ENCODE measurements at regions not wholly inside any gene's neighbourhood (a gene's known extent, or its start where the extent isn't known, plus 50 kb on each side); places are given as distances from the start of the nearest gene placed in this dataset.

GRCh38 chr2:47315475-47315874 is 53.6 kb upstream of the EPCAM start:
- DNase-seq (ENCODE audit: low read depth in 2 of 3, low spot score in 2 of 3), result no peak

- DNase-seq (ENCODE audit: low read depth in 2 of 3, low spot score in 2 of 3), result no peak
Measured at GRCh38 chr2:47313728-47314127, 55.4 kb upstream of the EPCAM start.

- DNase-seq (ENCODE audit: low read depth in 2 of 3, low spot score in 2 of 3), result no peak
Measured at GRCh38 chr2:47313141-47313691, 55.9 kb upstream of the EPCAM start.

- no peak for DNase-seq (ENCODE audit: low read depth in 2 of 3, low spot score in 2 of 3)
Measured at GRCh38 chr2:47312491-47312850, 56.6 kb upstream of the EPCAM start.

GRCh38 chr2:47311764-47312490 is 57.2 kb upstream of the EPCAM start:
- DNase-seq (ENCODE audit: low read depth in 2 of 3, low spot score in 2 of 3), result no peak

- DNase-seq (ENCODE audit: low read depth in 2 of 3, low spot score in 2 of 3), result peak in 2 of 3 donors; percentile 75 to 81
Measured at GRCh38 chr2:47310801-47311560, 58.1 kb upstream of the EPCAM start.

GRCh38 chr2:47309952-47310800 is 58.9 kb upstream of the EPCAM start:
- DNase-seq (ENCODE audit: low read depth in 2 of 3, low spot score in 2 of 3), result peak in 2 of 3 donors; percentile 64 to 82

GRCh38 chr2:47309472-47309951 is 59.6 kb upstream of the EPCAM start:
- no peak for DNase-seq (ENCODE audit: low read depth in 2 of 3, low spot score in 2 of 3)

GRCh38 chr2:47307066-47307465 is 62.0 kb upstream of the EPCAM start:
- DNase-seq (ENCODE audit: low read depth in 2 of 3, low spot score in 2 of 3), result no peak

- DNase-seq (ENCODE audit: low read depth in 2 of 3, low spot score in 2 of 3), result no peak
Measured at GRCh38 chr2:47304654-47305053, 64.5 kb upstream of the EPCAM start.

- DNase-seq (ENCODE audit: low read depth in 2 of 3, low spot score in 2 of 3), result no peak
Measured at GRCh38 chr2:47303341-47304148, 65.6 kb upstream of the EPCAM start.

- no peak for DNase-seq (ENCODE audit: low read depth in 2 of 3, low spot score in 2 of 3)
Measured at GRCh38 chr2:47302308-47302707, 66.8 kb upstream of the EPCAM start.

- DNase-seq (ENCODE audit: low read depth in 2 of 3, low spot score in 2 of 3), result no peak
Measured at GRCh38 chr2:47301731-47302130, 67.4 kb upstream of the EPCAM start.

- no peak for DNase-seq (ENCODE audit: low read depth in 2 of 3, low spot score in 2 of 3)
Measured at GRCh38 chr2:47301277-47301618, 67.9 kb upstream of the EPCAM start.

- peak in 2 of 3 donors; percentile 51 to 69 for DNase-seq (ENCODE audit: low read depth in 2 of 3, low spot score in 2 of 3)
Measured at GRCh38 chr2:47300609-47301276, 68.4 kb upstream of the EPCAM start.

GRCh38 chr2:47300081-47300480 is 69.0 kb upstream of the EPCAM start:
- DNase-seq (ENCODE audit: low read depth in 2 of 3, low spot score in 2 of 3), result no peak

- peak in 1 of 3 donors; percentile 39 for DNase-seq (ENCODE audit: low read depth in 2 of 3, low spot score in 2 of 3)
Measured at GRCh38 chr2:47299555-47299954, 69.6 kb upstream of the EPCAM start.

GRCh38 chr2:47298771-47299170 is 70.3 kb upstream of the EPCAM start:
- no peak for DNase-seq (ENCODE audit: low read depth in 2 of 3, low spot score in 2 of 3)

- DNase-seq (ENCODE audit: low read depth in 2 of 3, low spot score in 2 of 3), result no peak
Measured at GRCh38 chr2:47297767-47298425, 71.2 kb upstream of the EPCAM start.
